ENCODE measurements at regions not wholly inside any gene's neighbourhood (a gene's known extent, or its start where the extent isn't known, plus 50 kb on each side); places are given as distances from the start of the nearest gene placed in this dataset.
"Not testable (repeated sequence)": the region's sequence is repeated elsewhere in the genome, so short reads cannot be mapped to it uniquely, and the experiment has no call there.

DNA sequence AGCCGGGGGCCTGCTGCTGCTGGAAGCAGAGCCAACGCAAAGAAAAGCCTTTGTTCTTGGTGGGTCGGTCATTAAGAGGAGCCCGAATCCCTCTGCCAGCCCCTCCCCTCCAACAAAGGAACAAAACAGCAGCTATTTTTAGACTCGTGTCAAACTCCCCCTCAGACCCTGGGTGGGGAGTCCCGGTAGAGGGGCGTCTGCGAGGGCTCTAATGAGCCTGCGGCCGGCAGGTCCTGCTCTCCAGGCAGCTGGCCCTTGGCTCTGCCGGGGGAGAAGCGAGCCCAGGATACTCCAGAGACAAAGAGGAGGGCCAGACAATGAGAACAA lies 114.0 kb downstream of the LHX2 start:
- DNase-seq (ENCODE audit: low spot score), result no peak

- peak; percentile 78 for DNase-seq (ENCODE audit: low spot score)
These were observed 115.4 kb downstream of the LHX2 start for GRCh38 chr9:124126648-124127646.

GRCh38 chr9:124128568-124129166 lies 117.1 kb downstream of the LHX2 start:
- DNase-seq (ENCODE audit: low spot score), result no peak

DNA sequence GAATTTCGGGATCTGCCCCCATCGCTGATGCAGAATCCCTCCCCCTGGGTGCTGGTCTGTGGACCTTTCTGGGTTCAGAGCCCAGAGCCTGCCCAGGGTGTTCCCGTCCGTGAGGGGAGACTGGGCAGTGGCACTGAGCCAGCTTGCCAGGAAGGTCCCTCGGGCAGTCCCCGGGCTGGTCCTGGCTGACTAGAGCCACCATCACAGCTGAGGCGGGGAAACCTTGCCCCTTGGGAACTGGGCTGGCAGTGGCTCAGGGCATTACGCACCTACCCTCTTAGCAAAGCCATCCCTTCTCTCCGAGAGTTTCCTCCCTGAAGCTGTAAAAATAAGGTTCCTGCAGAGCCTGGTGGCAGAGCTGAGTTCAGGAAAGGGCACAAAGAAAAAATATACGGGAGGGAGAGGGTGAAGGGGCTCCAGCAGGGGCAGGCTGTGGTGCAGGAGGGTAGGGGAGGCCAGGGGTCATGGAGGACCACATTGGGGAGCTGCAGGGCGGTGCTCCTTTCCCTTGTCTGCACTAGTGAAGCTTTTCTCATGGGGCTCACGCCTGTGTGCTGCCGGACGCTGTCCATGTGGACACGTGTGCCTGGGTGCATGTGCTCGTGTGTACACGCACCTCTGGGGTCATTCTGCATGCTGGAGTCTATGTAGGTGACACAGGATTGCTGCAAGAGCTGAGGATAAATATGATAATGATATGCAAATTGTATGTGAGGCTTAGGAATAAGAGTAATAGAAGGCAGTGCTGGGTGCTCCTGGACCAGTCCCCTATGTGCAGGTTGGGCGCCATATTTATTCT lies 118.9 kb downstream of the LHX2 start:
- no peak for DNase-seq (ENCODE audit: low spot score)

GRCh38 chr9:124131518-124131917 lies 120.0 kb downstream of the LHX2 start:
- not testable (repeated sequence) for DNase-seq (ENCODE audit: low spot score)

DNA sequence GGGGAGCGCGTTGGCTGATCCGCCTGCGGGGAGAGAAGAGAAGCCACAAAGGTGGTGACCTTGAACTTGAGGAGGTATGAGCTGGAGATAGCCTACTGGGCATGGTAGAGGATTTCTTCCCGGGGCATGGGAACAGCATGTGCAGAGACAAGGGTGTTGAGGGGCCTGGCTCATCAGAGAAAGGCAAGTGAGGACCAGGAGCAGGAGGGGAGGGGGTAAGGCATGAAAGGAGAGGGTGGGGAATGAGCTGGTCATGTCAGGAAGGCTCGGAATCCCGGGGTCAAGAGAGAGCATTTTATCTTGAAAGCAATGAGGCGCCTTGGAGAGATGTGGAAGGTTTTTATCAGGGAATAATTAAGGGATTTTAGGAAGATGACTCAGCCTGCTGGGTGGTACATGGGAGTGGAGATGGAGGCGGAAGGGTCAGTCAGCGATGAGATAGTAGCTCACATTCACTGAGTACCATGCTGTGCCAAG lies 121.1 kb downstream of the LHX2 start:
- no peak for DNase-seq (ENCODE audit: low spot score)

DNA sequence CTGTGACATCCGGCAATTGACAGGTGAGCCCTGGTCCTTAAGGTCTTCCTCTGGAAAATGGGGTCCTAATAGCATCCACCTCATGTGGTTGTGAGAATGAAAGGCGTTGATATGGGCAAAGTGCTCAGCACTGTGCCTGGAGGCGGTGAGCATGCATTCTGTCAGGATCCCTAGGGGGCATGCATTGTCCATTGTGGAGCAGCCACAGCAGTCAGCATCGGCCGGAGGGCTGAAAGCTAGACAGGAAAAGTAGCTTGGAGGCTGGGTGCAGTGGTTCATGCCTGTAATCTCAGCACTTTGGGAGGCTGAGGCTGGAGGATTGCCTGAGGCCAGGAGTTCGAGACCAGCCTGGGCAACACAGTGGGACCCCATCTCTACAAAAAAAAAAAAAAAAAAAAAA lies 122.2 kb downstream of the LHX2 start:
- DNase-seq (ENCODE audit: low spot score), result no peak

- no peak for DNase-seq (ENCODE audit: low spot score)
These were observed 123.0 kb downstream of the LHX2 start for GRCh38 chr9:124134526-124134925.

- DNase-seq (ENCODE audit: low spot score), result no peak
These were observed 121.9 kb upstream of the NEK6 start for GRCh38 chr9:124135813-124136365.

DNA sequence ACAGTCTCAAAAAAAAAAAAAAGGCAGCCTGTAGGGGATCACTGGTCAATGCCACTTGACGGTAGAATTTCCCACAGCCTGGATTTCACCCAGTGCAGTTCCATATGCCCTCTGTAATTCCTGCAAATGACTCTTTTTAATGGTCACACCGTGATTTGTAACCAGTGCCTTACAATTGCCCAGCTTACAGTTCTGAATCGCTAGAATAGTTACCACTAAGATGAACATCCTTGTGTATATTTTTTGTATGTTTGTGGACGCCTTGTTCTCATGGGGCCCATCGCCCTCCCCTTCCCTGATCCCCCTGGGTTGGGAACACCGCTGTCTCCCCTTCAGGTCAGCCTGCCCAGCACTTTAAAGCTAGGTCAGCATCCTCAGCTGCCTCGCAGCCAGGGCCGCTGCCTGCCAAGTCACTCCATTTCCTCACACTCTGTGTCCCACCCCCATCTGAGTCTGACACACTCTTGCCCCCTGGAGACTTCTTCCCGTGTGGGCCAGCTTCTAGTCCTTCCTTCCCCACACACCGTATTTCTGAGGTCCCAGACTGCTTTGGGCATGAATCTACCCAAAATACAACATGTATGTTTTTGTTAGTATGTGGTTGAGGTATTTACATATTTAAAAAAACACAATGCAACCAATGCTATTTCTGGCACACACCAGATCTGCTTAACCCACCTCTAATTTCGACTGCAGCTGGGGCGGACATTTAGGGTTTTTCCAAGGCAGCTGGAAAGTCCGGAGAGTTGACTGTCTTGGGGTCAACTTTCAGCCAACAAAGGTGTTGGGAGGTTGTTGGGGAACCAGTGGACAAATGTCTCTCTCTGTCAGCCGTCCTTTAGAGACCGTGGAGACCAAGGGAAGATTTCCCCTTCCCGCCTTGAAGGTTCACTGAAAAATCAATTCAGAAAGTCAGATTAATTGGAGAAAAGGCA lies 120.5 kb upstream of the NEK6 start:
- DNase-seq (ENCODE audit: low spot score), result no peak

- no peak for DNase-seq (ENCODE audit: low spot score)
These were observed 119.8 kb upstream of the NEK6 start for GRCh38 chr9:124137944-124138335.

GRCh38 chr9:124139001-124139400 lies 118.7 kb upstream of the NEK6 start:
- no peak for DNase-seq (ENCODE audit: low spot score)

GRCh38 chr9:124140941-124141568 lies 116.7 kb upstream of the NEK6 start:
- no peak for DNase-seq (ENCODE audit: low spot score)

DNA sequence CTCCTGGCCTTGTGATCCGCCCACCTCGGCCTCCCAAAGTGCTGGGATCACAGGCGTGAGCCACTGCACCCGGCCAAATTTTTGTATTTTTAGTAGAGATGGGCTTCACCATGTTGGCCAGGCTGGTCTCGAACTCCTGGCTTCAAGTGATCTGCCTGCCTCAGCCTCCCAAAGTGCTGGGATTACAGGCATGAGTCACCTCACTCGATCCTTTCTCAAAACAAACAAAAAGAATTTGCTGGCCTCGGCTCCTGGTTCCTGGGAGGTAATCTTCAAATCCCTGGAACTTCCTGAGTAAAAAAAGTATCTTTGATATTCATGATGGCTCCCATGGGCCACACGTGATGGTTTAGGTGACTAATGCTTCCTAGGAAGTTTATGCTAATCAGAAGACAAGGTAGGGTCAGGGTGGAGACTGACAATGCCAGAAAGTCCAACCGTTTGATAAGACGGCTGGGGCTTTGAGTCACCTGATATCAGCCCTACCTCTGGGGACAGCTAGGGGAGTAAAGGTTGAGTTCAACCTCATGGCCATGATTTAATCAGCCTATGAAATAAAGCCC lies 113.1 kb upstream of the NEK6 start:
- not testable (repeated sequence) for DNase-seq (ENCODE audit: low spot score)

DNA sequence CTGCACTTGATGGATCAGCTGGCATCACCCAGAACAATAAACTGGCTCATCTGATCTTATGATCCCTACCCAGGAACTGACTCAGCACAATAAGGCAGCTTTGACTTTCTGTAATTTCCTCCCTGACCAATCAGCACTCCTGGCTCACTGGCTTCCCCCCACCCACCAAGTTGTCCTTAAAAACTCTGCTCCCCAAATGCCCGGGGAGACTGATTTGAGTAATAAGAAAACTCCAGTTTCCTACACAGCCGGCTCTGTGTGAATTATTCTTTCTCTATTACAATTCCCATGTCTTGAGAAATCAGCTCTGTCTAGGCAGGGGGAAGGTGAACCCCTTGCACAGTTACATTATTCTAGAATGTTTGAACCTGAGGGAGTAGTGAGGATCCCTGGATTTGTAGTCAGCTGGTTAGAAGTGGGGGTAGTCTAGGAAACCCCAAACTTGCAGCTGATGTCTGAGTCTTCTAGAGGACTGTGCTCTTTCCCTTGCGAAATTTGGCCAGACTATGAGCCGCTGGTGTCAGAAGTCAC lies 111.7 kb upstream of the NEK6 start:
- DNase-seq (ENCODE audit: low spot score), result no peak

DNA sequence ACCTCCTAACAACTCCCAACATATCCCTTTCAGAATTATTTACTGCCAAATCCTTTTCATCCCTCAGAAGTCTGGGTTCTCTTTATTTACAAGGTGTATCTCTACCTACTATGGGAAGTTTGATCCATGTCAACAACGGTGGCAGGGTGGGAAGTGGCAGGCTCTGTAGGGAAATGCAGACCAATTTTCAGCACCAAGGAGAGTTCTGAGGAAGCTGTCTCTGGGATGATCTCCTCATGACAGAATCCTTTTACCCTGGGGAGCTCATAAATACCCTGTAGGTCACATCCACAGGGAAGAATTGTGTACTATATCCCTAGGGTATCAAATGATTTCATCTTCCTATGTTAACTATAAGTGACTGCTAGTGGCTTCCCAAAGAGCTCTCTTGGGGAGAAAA lies 107.8 kb upstream of the NEK6 start:
- no peak for DNase-seq (ENCODE audit: low spot score)

GRCh38 chr9:124163760-124164255 lies 93.9 kb upstream of the NEK6 start:
- DNase-seq (ENCODE audit: low spot score), result no peak

- no peak for DNase-seq (ENCODE audit: low spot score)
These were observed 92.9 kb upstream of the NEK6 start for GRCh38 chr9:124164811-124165210.

- no peak for DNase-seq (ENCODE audit: low spot score)
These were observed 83.3 kb upstream of the NEK6 start for GRCh38 chr9:124174433-124174832.

- DNase-seq (ENCODE audit: low spot score), result not testable (repeated sequence)
These were observed 80.2 kb upstream of the NEK6 start for GRCh38 chr9:124177522-124177921.
